ENCODE measurements at regions not wholly inside any gene's neighbourhood (a gene's known extent, or its start where the extent isn't known, plus 50 kb on each side); places are given as distances from the start of the nearest gene placed in this dataset.

GRCh38 chr3:30426293-30426993 is 180.0 kb upstream of the TGFBR2 start:
- Mint-ChIP-seq H3K27me3 (ENCODE audit: low read depth) (no peaks in the 10 kb centered on the region), H3K9me3 (ENCODE audit: low read depth) (peaks cover 18% of the 10 kb centered on the region), H3K27ac (ENCODE audit: unreplicated experiment) (peak overlapping the region; percentile 80), H3K36me3 (ENCODE audit: low read depth) (peaks cover 3% of the 10 kb centered on the region), H3K4me3 (ENCODE audit: unreplicated experiment) (no peak overlapping the region), H3K4me1 (ENCODE audit: low read depth) (peaks cover 21% of the 10 kb centered on the region)
- DNase-seq (ENCODE audit: low spot score): no peak
- TF ChIP-seq CTCF (IDR thresholded peaks at IDR 0.05): no peak

- Mint-ChIP-seq H3K4me3 (ENCODE audit: unreplicated experiment) (no peak overlapping the region), H3K27me3 (ENCODE audit: low read depth) (no peaks in the 10 kb centered on the region), H3K36me3 (ENCODE audit: low read depth) (peaks cover 3% of the 10 kb centered on the region), H3K9me3 (ENCODE audit: low read depth) (peaks cover 18% of the 10 kb centered on the region), H3K4me1 (ENCODE audit: low read depth) (peaks cover 20% of the 10 kb centered on the region), H3K27ac (ENCODE audit: unreplicated experiment) (peak overlapping the region; percentile 22)
- DNase-seq (ENCODE audit: low spot score): no peak
- no peak for TF ChIP-seq CTCF (IDR thresholded peaks at IDR 0.05)
These were observed 178.2 kb upstream of the TGFBR2 start for GRCh38 chr3:30428251-30428650.

GRCh38 chr3:30435861-30436331 is 170.5 kb upstream of the TGFBR2 start:
- no peaks in the 10 kb centered on the region for H3K36me3 Mint-ChIP-seq (ENCODE audit: low read depth)
- no peak for DNase-seq (ENCODE audit: low spot score)
- H3K27me3 Mint-ChIP-seq (ENCODE audit: low read depth): no peaks in the 10 kb centered on the region
- no peak overlapping the region for H3K27ac Mint-ChIP-seq (ENCODE audit: unreplicated experiment)
- no peak for TF ChIP-seq CTCF (IDR thresholded peaks at IDR 0.05)
- peaks cover 51% of the 10 kb centered on the region for H3K4me1 Mint-ChIP-seq (ENCODE audit: low read depth)
- peaks cover 2% of the 10 kb centered on the region for H3K9me3 Mint-ChIP-seq (ENCODE audit: low read depth)
- no peak overlapping the region for H3K4me3 Mint-ChIP-seq (ENCODE audit: unreplicated experiment)

GRCh38 chr3:30437171-30437601 is 169.2 kb upstream of the TGFBR2 start:
- peaks cover 5% of the 10 kb centered on the region for H3K9me3 Mint-ChIP-seq (ENCODE audit: low read depth)
- peaks cover 61% of the 10 kb centered on the region for H3K4me1 Mint-ChIP-seq (ENCODE audit: low read depth)
- H3K4me3 Mint-ChIP-seq (ENCODE audit: unreplicated experiment): no peak overlapping the region
- peak overlapping the region; percentile 78 for H3K27ac Mint-ChIP-seq (ENCODE audit: unreplicated experiment)
- no peaks in the 10 kb centered on the region for H3K36me3 Mint-ChIP-seq (ENCODE audit: low read depth)
- TF ChIP-seq CTCF (IDR thresholded peaks at IDR 0.05): peak; percentile 54
- no peaks in the 10 kb centered on the region for H3K27me3 Mint-ChIP-seq (ENCODE audit: low read depth)
- no peak for DNase-seq (ENCODE audit: low spot score)

GRCh38 chr3:30438126-30438525 is 168.3 kb upstream of the TGFBR2 start:
- no peaks in the 10 kb centered on the region for H3K27me3 Mint-ChIP-seq (ENCODE audit: low read depth)
- DNase-seq (ENCODE audit: low spot score): no peak
- no peak overlapping the region for H3K27ac Mint-ChIP-seq (ENCODE audit: unreplicated experiment)
- H3K4me1 Mint-ChIP-seq (ENCODE audit: low read depth): peaks cover 61% of the 10 kb centered on the region
- H3K4me3 Mint-ChIP-seq (ENCODE audit: unreplicated experiment): no peak overlapping the region
- no peaks in the 10 kb centered on the region for H3K36me3 Mint-ChIP-seq (ENCODE audit: low read depth)
- H3K9me3 Mint-ChIP-seq (ENCODE audit: low read depth): peaks cover 5% of the 10 kb centered on the region
- TF ChIP-seq CTCF (IDR thresholded peaks at IDR 0.05): no peak
